Pulmonary artery endothelial cell (primary cell): ENCODE measurements at regions not wholly inside any gene's neighbourhood (a gene's known extent, or its start where the extent isn't known, plus 50 kb on each side); places are given as distances from the start of the nearest gene placed in this dataset.

Experiments
- DNase-seq: peaks from one replicate; pipeline ENCODE4 v3.0.0-alpha.2; 2011; ENCODE audit warnings: low read depth, low spot score

- DNase-seq: no peak
These were observed 228.2 kb downstream of the TBL1XR1 start for GRCh38 chr3:176969066-176969465.

- DNase-seq: no peak
These were observed 228.7 kb downstream of the TBL1XR1 start for GRCh38 chr3:176968631-176969030.

GRCh38 chr3:176967522-176967921 is 229.8 kb downstream of the TBL1XR1 start:
- no peak for DNase-seq

- no peak for DNase-seq
These were observed 232.6 kb downstream of the TBL1XR1 start for GRCh38 chr3:176964661-176965060.

GRCh38 chr3:176961916-176962315 is 235.4 kb downstream of the TBL1XR1 start:
- peak; percentile 8 for DNase-seq

GRCh38 chr3:176959867-176960266 is 237.4 kb downstream of the TBL1XR1 start:
- DNase-seq: no peak

GRCh38 chr3:176958560-176958959 is 238.7 kb downstream of the TBL1XR1 start:
- no peak for DNase-seq

- no peak for DNase-seq
These were observed 242.8 kb downstream of the TBL1XR1 start for GRCh38 chr3:176954517-176954916.

- no peak for DNase-seq
These were observed 243.9 kb downstream of the TBL1XR1 start for GRCh38 chr3:176953106-176954060.

GRCh38 chr3:176951586-176952292 is 245.5 kb downstream of the TBL1XR1 start:
- no peak for DNase-seq

- no peak for DNase-seq
These were observed 246.1 kb downstream of the TBL1XR1 start for GRCh38 chr3:176951144-176951543.

- no peak for DNase-seq
These were observed 246.5 kb downstream of the TBL1XR1 start for GRCh38 chr3:176950743-176951142.

GRCh38 chr3:176948151-176948550 is 249.1 kb downstream of the TBL1XR1 start:
- no peak for DNase-seq

GRCh38 chr3:176946202-176946601 is 251.1 kb downstream of the TBL1XR1 start:
- no peak for DNase-seq

- no peak for DNase-seq
These were observed 255.0 kb downstream of the TBL1XR1 start for GRCh38 chr3:176942305-176942704.

- DNase-seq: no peak
These were observed 255.6 kb downstream of the TBL1XR1 start for GRCh38 chr3:176941689-176942088.

GRCh38 chr3:176939022-176939817 is 258.1 kb downstream of the TBL1XR1 start:
- DNase-seq: peak; percentile 57

- DNase-seq: no peak
These were observed 259.3 kb downstream of the TBL1XR1 start for GRCh38 chr3:176937994-176938393.

- DNase-seq: no peak
These were observed 259.7 kb downstream of the TBL1XR1 start for GRCh38 chr3:176937541-176937940.

GRCh38 chr3:176935194-176935888 is 261.9 kb downstream of the TBL1XR1 start:
- no peak for DNase-seq

GRCh38 chr3:176934698-176935097 is 262.6 kb downstream of the TBL1XR1 start:
- no peak for DNase-seq
